PC-9 (cell line): ENCODE measurements at regions not wholly inside any gene's neighbourhood (a gene's known extent, or its start where the extent isn't known, plus 50 kb on each side); places are given as distances from the start of the nearest gene placed in this dataset.

ENCODE experiments used
- BruUV-seq: library from RNA; stranded (reverse); fragments of 400-500 nt; replicated peaks from 2 replicates; lab custom pipeline; 2021; lab: Mats Ljungman, UMichigan
- CTCF ChIA-PET: fragments of 300-600 bp; sonication (Branson Sonifier 250); formaldehyde crosslinking; loops from one replicate; lab custom pipeline; 2022; ENCODE audit warnings: antibody characterized with exemption; lab: Charles Lee
- POLR2A ChIA-PET: fragments of 300-600 bp; sonication (Branson Sonifier 250); formaldehyde crosslinking; loops from one replicate; lab custom pipeline; 2022; ENCODE audit warnings: antibody characterized with exemption; ENCODE audit not compliant: unreplicated experiment; lab: Charles Lee
- DNase-seq, 2 experiments: peaks; one replicate each; pipeline versions ENCODE4 v3.0.0 to v3.0.0-alpha.2; 2015 to 2022; ENCODE audit warnings: mixed read lengths in 1 of 2
- H2AFZ ChIP-seq: fragments of 200-600 bp; sonication (generic); 2 replicates; pipeline ENCODE4 v1.8.1; 2017; ENCODE audit warnings: antibody characterized with exemption
- H3F3A ChIP-seq: fragments of 200-600 bp; sonication (generic); 2 replicates; pipeline ENCODE4 v1.8.1; 2017; ENCODE audit warnings: antibody characterized with exemption, mild to moderate bottlenecking, low read depth; ENCODE audit not compliant: insufficient read depth
- H3K27ac ChIP-seq: fragments of 200-600 bp; sonication (generic); 2 replicates; pipeline ENCODE4 v1.6.1; 2016; ENCODE audit warnings: mixed run types
- H3K27me3 ChIP-seq: fragments of 200-600 bp; sonication (generic); 2 replicates; pipeline ENCODE4 v1.6.1; 2016; ENCODE audit warnings: low read depth, mixed run types; ENCODE audit not compliant: insufficient read depth
- H3K36me3 ChIP-seq: fragments of 200-600 bp; sonication (generic); 2 replicates; pipeline ENCODE4 v1.6.1; 2016; ENCODE audit warnings: low read depth, mixed run types
- H3K4me1 ChIP-seq: fragments of 200-600 bp; sonication (generic); replicated peaks from 2 replicates; pipeline ENCODE4 v1.6.1; 2016; ENCODE audit warnings: mixed run types; ENCODE audit not compliant: insufficient read depth
- H3K4me2 ChIP-seq: fragments of 200-600 bp; sonication (generic); 2 replicates; pipeline ENCODE4 v1.6.1; 2017; ENCODE audit warnings: mixed run types
- H3K4me3 ChIP-seq: fragments of 200-600 bp; sonication (generic); 2 replicates; pipeline ENCODE4 v1.6.1; 2016; ENCODE audit warnings: mixed run types
- H3K79me2 ChIP-seq: fragments of 200-600 bp; sonication (generic); 2 replicates; pipeline ENCODE4 v1.6.1; 2017; ENCODE audit warnings: low read depth, mixed run types
- H3K9me2 ChIP-seq: fragments of 200-600 bp; sonication (generic); 2 replicates; pipeline ENCODE4 v1.8.1; 2017; ENCODE audit warnings: mild to moderate bottlenecking; ENCODE audit not compliant: insufficient read depth
- H3K9me3 ChIP-seq: fragments of 200-600 bp; sonication (generic); 2 replicates; pipeline ENCODE4 v1.8.1; 2016; ENCODE audit warnings: low read depth; ENCODE audit not compliant: insufficient read depth
- H4K20me1 ChIP-seq: fragments of 200-600 bp; sonication (generic); 2 replicates; pipeline ENCODE4 v1.8.1; 2017; ENCODE audit not compliant: insufficient read depth
- CTCF ChIP-seq: fragments of 200-600 bp; sonication (generic); conservative IDR thresholded peaks from 2 replicates; pipeline ENCODE4 v1.6.1; 2017; ENCODE audit warnings: mixed run types, antibody characterized with exemption, mild to moderate bottlenecking, moderate library complexity
- EZH2 ChIP-seq: fragments of 200-600 bp; sonication (generic); IDR thresholded peaks from 2 replicates; pipeline ENCODE4 v1.8.0; 2017; ENCODE audit warnings: antibody characterized with exemption, low read depth
- intact Hi-C: fragments of 100-400 bp; cut with micrococcal nuclease; formaldehyde crosslinking; loops from one replicate; pipeline ENCODE4 v1.10.0; 2022; ENCODE audit not compliant: unreplicated experiment

GRCh38 chr1:30335997-30336390 is 387.4 kb downstream of the MATN1 start:
- intact Hi-C loops = no loop called here
- BruUV-seq = no TSS peak
- Histone ChIP-seq H3K27me3 (peaks cover 7% of the 10 kb centered on the region; the same call in 1 of the 2 replicates), H3F3A (no peaks in the 10 kb centered on the region), H3K36me3 (no peaks in the 10 kb centered on the region), H3K9me2 (no peaks in the 10 kb centered on the region), H3K4me3 (no peak overlapping the region), H3K4me2 (no peak overlapping the region), H2AFZ (no peak overlapping the region), H3K79me2 (no peaks in the 10 kb centered on the region), H3K27ac (no peak overlapping the region), H3K4me1 (no peaks in the 10 kb centered on the region), H3K9me3 (no peaks in the 10 kb centered on the region), H4K20me1 (no peaks in the 10 kb centered on the region)
- ChIA-PET POLR2A (no interaction called here), CTCF (no interaction called here)
- no peak for DNase-seq
- TF ChIP-seq EZH2 = no peak
- no peak for TF ChIP-seq CTCF

GRCh38 chr1:30335389-30335996 is 387.9 kb downstream of the MATN1 start:
- Histone ChIP-seq H3K9me2 (no peaks in the 10 kb centered on the region), H3K27me3 (peaks cover 7% of the 10 kb centered on the region; the same call in 1 of the 2 replicates), H3K4me3 (no peak overlapping the region), H3K79me2 (no peaks in the 10 kb centered on the region), H3K4me2 (no peak overlapping the region), H4K20me1 (no peaks in the 10 kb centered on the region), H3K4me1 (no peaks in the 10 kb centered on the region), H3K36me3 (no peaks in the 10 kb centered on the region), H3K9me3 (no peaks in the 10 kb centered on the region), H3K27ac (no peak overlapping the region), H3F3A (no peaks in the 10 kb centered on the region), H2AFZ (no peak overlapping the region)
- intact Hi-C loops = no loop called here
- DNase-seq = no peak
- ChIA-PET CTCF (no interaction called here), POLR2A (no interaction called here)
- TF ChIP-seq EZH2 (no peak), CTCF (no peak)
- no TSS peak for BruUV-seq

GRCh38 chr1:30334767-30335166 is 388.6 kb downstream of the MATN1 start:
- no peaks in the 10 kb centered on the region for H3K4me1 ChIP-seq
- H3K36me3 ChIP-seq = no peaks in the 10 kb centered on the region
- ChIA-PET CTCF (no interaction called here), POLR2A (no interaction called here)
- TF ChIP-seq EZH2 (no peak), CTCF (no peak)
- H3F3A ChIP-seq = no peaks in the 10 kb centered on the region
- peaks cover 8% of the 10 kb centered on the region for H3K27me3 ChIP-seq
- no TSS peak for BruUV-seq
- H3K9me2 ChIP-seq = no peaks in the 10 kb centered on the region
- no peak overlapping the region for H3K27ac ChIP-seq
- no peak overlapping the region for H3K4me2 ChIP-seq
- no peaks in the 10 kb centered on the region for H4K20me1 ChIP-seq
- no peaks in the 10 kb centered on the region for H3K9me3 ChIP-seq
- no peaks in the 10 kb centered on the region for H3K79me2 ChIP-seq
- intact Hi-C loops = no loop called here
- DNase-seq = no peak
- H3K4me3 ChIP-seq = no peak overlapping the region
- no peak overlapping the region for H2AFZ ChIP-seq
